ENCODE measurements at regions not wholly inside any gene's neighbourhood (a gene's known extent, or its start where the extent isn't known, plus 50 kb on each side); places are given as distances from the start of the nearest gene placed in this dataset.

- TF ChIP-seq BACH2 (CRISPR knock-in tag; IDR thresholded peaks at IDR 0.05; ENCODE audit: borderline replicate concordance) (no peak), ZNF565 (CRISPR knock-in tag; conservative IDR thresholded peaks at IDR 0.05; ENCODE audit: low read depth) (no peak), SNAI2 (CRISPR knock-in tag; IDR thresholded peaks at IDR 0.05) (no peak), OSR1 (CRISPR knock-in tag; IDR thresholded peaks at IDR 0.05) (no peak), CSRNP3 (CRISPR knock-in tag; IDR thresholded peaks at IDR 0.05) (no peak), PATZ1 (CRISPR knock-in tag; IDR thresholded peaks at IDR 0.05; ENCODE audit: borderline replicate concordance) (no peak), TOX (CRISPR knock-in tag; IDR thresholded peaks at IDR 0.05; ENCODE audit: borderline replicate concordance) (no peak), POU6F1 (CRISPR knock-in tag; IDR thresholded peaks at IDR 0.05; ENCODE audit: borderline replicate concordance, low read depth) (no peak), ZFP30 (CRISPR knock-in tag; IDR thresholded peaks at IDR 0.05) (no peak), ZNF8 (CRISPR knock-in tag; IDR thresholded peaks at IDR 0.05) (no peak)
- ATAC-seq, result no peak
Measured at GRCh38 chr7:15143936-15144335, 241.4 kb upstream of the DGKB start.

GRCh38 chr7:15143121-15143520 lies 240.6 kb upstream of the DGKB start:
- TF ChIP-seq ZC3H10 (CRISPR knock-in tag; IDR thresholded peaks at IDR 0.05), result no peak
- no peak for TF ChIP-seq CSDC2 (CRISPR knock-in tag; IDR thresholded peaks at IDR 0.05)
- TF ChIP-seq BACH2 (CRISPR knock-in tag; IDR thresholded peaks at IDR 0.05; ENCODE audit: borderline replicate concordance), result no peak
- no peak for TF ChIP-seq SNAI2 (CRISPR knock-in tag; IDR thresholded peaks at IDR 0.05)
- no peak for TF ChIP-seq RARB (CRISPR knock-in tag; IDR thresholded peaks at IDR 0.05)
- TF ChIP-seq ZNF8 (CRISPR knock-in tag; IDR thresholded peaks at IDR 0.05), result no peak
- TF ChIP-seq ISL1 (CRISPR knock-in tag; IDR thresholded peaks at IDR 0.05), result no peak
- no peak for TF ChIP-seq OSR1 (CRISPR knock-in tag; IDR thresholded peaks at IDR 0.05)
- no peak for TF ChIP-seq ZFP3 (CRISPR knock-in tag; IDR thresholded peaks at IDR 0.05)
- TF ChIP-seq TSHZ2 (CRISPR knock-in tag; IDR thresholded peaks at IDR 0.05), result no peak
- TF ChIP-seq POU6F1 (CRISPR knock-in tag; IDR thresholded peaks at IDR 0.05; ENCODE audit: borderline replicate concordance, low read depth), result no peak
- ATAC-seq, result no peak

GRCh38 chr7:15140431-15140830 lies 237.9 kb upstream of the DGKB start:
- no peak for ATAC-seq
- TF ChIP-seq ZFP30 (CRISPR knock-in tag; IDR thresholded peaks at IDR 0.05), result peak; percentile 94
- TF ChIP-seq CREB5 (CRISPR knock-in tag; IDR thresholded peaks at IDR 0.05; ENCODE audit: low read depth), result no peak

- peak; percentile 13; the same call in 2 of the 3 replicates for ATAC-seq
- no peak for TF ChIP-seq TOX (CRISPR knock-in tag; IDR thresholded peaks at IDR 0.05; ENCODE audit: borderline replicate concordance)
- TF ChIP-seq ARNTL (CRISPR knock-in tag; IDR thresholded peaks at IDR 0.05; ENCODE audit: borderline replicate concordance, low read depth), result no peak
- TF ChIP-seq ZNF70 (CRISPR knock-in tag; IDR thresholded peaks at IDR 0.05), result no peak
- TF ChIP-seq POU6F1 (CRISPR knock-in tag; IDR thresholded peaks at IDR 0.05; ENCODE audit: borderline replicate concordance, low read depth), result no peak
- TF ChIP-seq CREB5 (CRISPR knock-in tag; IDR thresholded peaks at IDR 0.05; ENCODE audit: low read depth), result no peak
Measured at GRCh38 chr7:15131661-15132060, 229.1 kb upstream of the DGKB start.

Measured in SK-N-SH treated with all-trans-retinoic acid at 6 μM for 48 hours (cell line).